Mesendoderm (in vitro differentiated cells): ENCODE measurements at regions not wholly inside any gene's neighbourhood (a gene's known extent, or its start where the extent isn't known, plus 50 kb on each side); places are given as distances from the start of the nearest gene placed in this dataset.
"Not testable (repeated sequence)": the region's sequence is repeated elsewhere in the genome, so short reads cannot be mapped to it uniquely, and the experiment has no call there.

ENCODE experiments used
- DNase-seq: peaks from one replicate; pipeline ENCODE4 v3.0.0; 2013
- H2AK5ac ChIP-seq: 2 replicates; pipeline ENCODE4 v1.6.1; 2013; ENCODE audit warnings: low read length, inconsistent platforms
- H2BK120ac ChIP-seq: 2 replicates; pipeline ENCODE4 v1.6.1; 2013; ENCODE audit warnings: low read depth, mild to moderate bottlenecking, low read length, moderate library complexity, mixed read lengths
- H2BK15ac ChIP-seq: replicated peaks from 2 replicates; pipeline ENCODE4 v1.6.1; 2013; ENCODE audit warnings: low read depth, mild to moderate bottlenecking, moderate library complexity
- H2BK5ac ChIP-seq: 2 replicates; pipeline ENCODE4 v1.6.1; 2013; ENCODE audit warnings: low read length, inconsistent platforms
- H3K18ac ChIP-seq: 2 replicates; pipeline ENCODE4 v1.6.1; 2013; ENCODE audit warnings: mild to moderate bottlenecking, low read length, mixed read lengths
- H3K23ac ChIP-seq: one replicate; pipeline ENCODE4 v1.6.1; 2013; ENCODE audit warnings: low read length
- H3K27ac ChIP-seq: 2 replicates; pipeline ENCODE4 v1.5.1; 2013; ENCODE audit warnings: low read depth, mild to moderate bottlenecking, inconsistent platforms, low read length, moderate library complexity
- H3K27me3 ChIP-seq: 2 replicates; pipeline ENCODE4 v1.6.1; 2013; ENCODE audit warnings: low read length, control low read depth, mild to moderate bottlenecking, inconsistent platforms; ENCODE audit not compliant: insufficient read depth, poor library complexity
- H3K36me3 ChIP-seq: 2 replicates; pipeline ENCODE4 v1.6.1; 2013; ENCODE audit warnings: low read length, inconsistent platforms; ENCODE audit not compliant: control insufficient read depth, insufficient read depth
- H3K4ac ChIP-seq: one replicate; pipeline ENCODE4 v1.6.1; 2013; ENCODE audit warnings: low read depth, mild to moderate bottlenecking, low read length, moderate library complexity
- H3K4me1 ChIP-seq: 2 replicates; pipeline ENCODE4 v1.6.1; 2013; ENCODE audit warnings: low read depth, low read length, inconsistent platforms; ENCODE audit not compliant: control insufficient read depth
- H3K4me2 ChIP-seq: 2 replicates; pipeline ENCODE4 v1.6.1; 2013; ENCODE audit warnings: low read length
- H3K4me3 ChIP-seq: 2 replicates; pipeline ENCODE4 v1.5.1; 2013; ENCODE audit warnings: mild to moderate bottlenecking, low read length
- H3K56ac ChIP-seq: one replicate; pipeline ENCODE4 v1.6.1; 2013; ENCODE audit warnings: low read length
- H3K79me1 ChIP-seq: 2 replicates; pipeline ENCODE4 v1.6.1; 2013; ENCODE audit warnings: low read length, inconsistent platforms
- H3K79me2 ChIP-seq: 2 replicates; pipeline ENCODE4 v1.6.1; 2013; ENCODE audit warnings: mild to moderate bottlenecking, low read length; ENCODE audit not compliant: control insufficient read depth, insufficient read depth
- H3K9ac ChIP-seq: 2 replicates; pipeline ENCODE4 v1.6.1; 2013; ENCODE audit warnings: low read length, inconsistent platforms
- H4K5ac ChIP-seq: one replicate; pipeline ENCODE4 v1.6.1; 2013; ENCODE audit warnings: low read length
- H4K8ac ChIP-seq: one replicate; pipeline ENCODE4 v1.6.1; 2013; ENCODE audit warnings: low read depth, mild to moderate bottlenecking, control low read depth, low read length, moderate library complexity
- WGBS: extraction: QIAGEN DNeasy Blood & Tissue Kit; methylation state at CpG from one replicate; pipeline ENCODE4 v1.1.7; 2013; ENCODE audit warnings: low lambda C conversion rate, missing lambda C conversion rate; ENCODE audit not compliant: insufficient coverage; ENCODE audit errors: extremely low coverage; 5-methylcytosine and 5-hydroxymethylcytosine counted together

- H3K23ac ChIP-seq = no peak overlapping the region
- no peaks in the 10 kb centered on the region for H3K79me1 ChIP-seq
- H3K36me3 ChIP-seq = no peaks in the 10 kb centered on the region
- H3K4me1 ChIP-seq = no peaks in the 10 kb centered on the region
- H3K18ac ChIP-seq = no peak overlapping the region
- no peak overlapping the region for H4K5ac ChIP-seq
- no peak overlapping the region for H2BK120ac ChIP-seq
- H3K4me3 ChIP-seq = no peak overlapping the region
- H2BK5ac ChIP-seq = no peak overlapping the region
- H3K79me2 ChIP-seq = no peaks in the 10 kb centered on the region
- WGBS = no CpG with 5 or more reads among the region's 8 CpGs
- no peak overlapping the region for H4K8ac ChIP-seq
- H2AK5ac ChIP-seq = no peak overlapping the region
- DNase-seq = no peak
- no peak overlapping the region for H3K27ac ChIP-seq
- no peaks in the 10 kb centered on the region for H3K27me3 ChIP-seq
- no peak overlapping the region for H3K4ac ChIP-seq
- no peak overlapping the region for H2BK15ac ChIP-seq
- H3K4me2 ChIP-seq = no peak overlapping the region
- H3K9ac ChIP-seq = no peak overlapping the region
- no peak overlapping the region for H3K56ac ChIP-seq
Measured at GRCh38 chr17:22123536-22124281, 431.4 kb downstream of the KCNJ18 start.

- no peak overlapping the region for H3K4me3 ChIP-seq
- H3K4me1 ChIP-seq = no peaks in the 10 kb centered on the region
- no peak overlapping the region for H4K5ac ChIP-seq
- no peak overlapping the region for H3K23ac ChIP-seq
- no peak overlapping the region for H2BK120ac ChIP-seq
- H3K4ac ChIP-seq = no peak overlapping the region
- H2BK5ac ChIP-seq = no peak overlapping the region
- no CpG with 5 or more reads among the region's 1 CpG for WGBS
- H4K8ac ChIP-seq = no peak overlapping the region
- no peak overlapping the region for H3K4me2 ChIP-seq
- no peak overlapping the region for H3K9ac ChIP-seq
- H2AK5ac ChIP-seq = no peak overlapping the region
- H3K18ac ChIP-seq = no peak overlapping the region
- H3K79me2 ChIP-seq = no peaks in the 10 kb centered on the region
- no peaks in the 10 kb centered on the region for H3K27me3 ChIP-seq
- H3K56ac ChIP-seq = no peak overlapping the region
- H2BK15ac ChIP-seq = no peak overlapping the region
- no peak overlapping the region for H3K27ac ChIP-seq
- H3K36me3 ChIP-seq = no peaks in the 10 kb centered on the region
- no peaks in the 10 kb centered on the region for H3K79me1 ChIP-seq
- DNase-seq = no peak
Measured at GRCh38 chr17:22128171-22128570, 435.8 kb downstream of the KCNJ18 start.

GRCh38 chr17:22128723-22129122, 436.4 kb downstream of the KCNJ18 start:
- Histone ChIP-seq H3K79me2 (no peaks in the 10 kb centered on the region), H3K9ac (no peak overlapping the region), H2AK5ac (no peak overlapping the region), H3K4me1 (no peaks in the 10 kb centered on the region), H3K79me1 (no peaks in the 10 kb centered on the region), H2BK15ac (no peak overlapping the region), H3K23ac (no peak overlapping the region), H3K18ac (no peak overlapping the region), H3K4me2 (no peak overlapping the region), H3K27me3 (no peaks in the 10 kb centered on the region), H4K8ac (no peak overlapping the region), H3K27ac (no peak overlapping the region), H4K5ac (no peak overlapping the region), H2BK5ac (no peak overlapping the region), H3K4ac (no peak overlapping the region), H3K36me3 (no peaks in the 10 kb centered on the region), H2BK120ac (no peak overlapping the region), H3K56ac (no peak overlapping the region), H3K4me3 (no peak overlapping the region)
- no CpG with 5 or more reads among the region's 1 CpG for WGBS
- DNase-seq = no peak

- not testable (repeated sequence) for H2BK5ac ChIP-seq, H2AK5ac ChIP-seq
- no CpG with 5 or more reads among the region's 5 CpGs for WGBS
Measured at GRCh38 chr17:22129920-22130319, 437.6 kb downstream of the KCNJ18 start.

GRCh38 chr17:22131740-22132139, 439.4 kb downstream of the KCNJ18 start:
- WGBS = no CpG with 5 or more reads among the region's 1 CpG
- Histone ChIP-seq H3K27me3 (no peaks in the 10 kb centered on the region), H3K9ac (no peak overlapping the region)

More at GRCh38 chr17:22129920-22130319, 437.6 kb downstream of the KCNJ18 start:
- H3K9ac ChIP-seq, H3K4me2 ChIP-seq, H3K4ac ChIP-seq, H2BK15ac ChIP-seq, H3K4me3 ChIP-seq, H3K27me3 ChIP-seq, H3K79me2 ChIP-seq, H2BK120ac ChIP-seq, H3K27ac ChIP-seq, H4K8ac ChIP-seq, H3K18ac ChIP-seq, H3K36me3 ChIP-seq, H3K79me1 ChIP-seq, H4K5ac ChIP-seq, H3K23ac ChIP-seq, H3K4me1 ChIP-seq, DNase-seq, H3K56ac ChIP-seq: not testable (repeated sequence)

More at GRCh38 chr17:22131740-22132139, 439.4 kb downstream of the KCNJ18 start:
- Histone ChIP-seq H3K79me2 (no peaks in the 10 kb centered on the region), H4K8ac (no peak overlapping the region), H3K27ac (no peak overlapping the region), H3K79me1 (no peaks in the 10 kb centered on the region), H3K4me1 (no peaks in the 10 kb centered on the region), H2BK15ac (no peak overlapping the region), H2BK120ac (no peak overlapping the region), H3K56ac (no peak overlapping the region), H3K36me3 (no peaks in the 10 kb centered on the region), H3K18ac (no peak overlapping the region), H2BK5ac (no peak overlapping the region), H2AK5ac (no peak overlapping the region), H3K23ac (no peak overlapping the region), H3K4ac (no peak overlapping the region), H3K4me2 (no peak overlapping the region), H3K4me3 (no peak overlapping the region), H4K5ac (no peak overlapping the region)
- DNase-seq = no peak
